ENCODE measurements at regions not wholly inside any gene's neighbourhood (a gene's known extent, or its start where the extent isn't known, plus 50 kb on each side); places are given as distances from the start of the nearest gene placed in this dataset.
A peak's percentile ranks its signal among the peaks of the same experiment; 100 is the strongest.

DNA sequence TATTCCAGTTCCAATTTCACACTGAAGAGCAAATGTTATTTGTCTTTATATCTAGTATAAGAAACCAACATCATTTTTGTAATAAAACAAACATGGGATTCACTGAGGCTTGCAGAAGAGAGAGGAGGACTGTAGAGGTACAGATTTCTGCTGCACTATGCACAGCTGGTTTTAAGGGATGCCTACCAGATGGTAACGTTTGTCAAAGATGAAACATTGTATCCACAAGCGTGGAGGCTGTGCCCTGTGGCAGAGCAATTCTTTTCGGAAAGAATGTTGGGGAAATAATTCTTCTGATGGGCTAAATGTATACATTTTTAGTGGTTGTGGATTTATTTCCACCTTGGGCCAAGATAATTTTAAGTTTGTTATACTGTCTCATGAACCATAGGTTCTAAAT is 272.4 kb downstream of the DUSP10 start:
- no peak for DNase-seq (ENCODE audit: low read depth in 2 of 2)

DNA sequence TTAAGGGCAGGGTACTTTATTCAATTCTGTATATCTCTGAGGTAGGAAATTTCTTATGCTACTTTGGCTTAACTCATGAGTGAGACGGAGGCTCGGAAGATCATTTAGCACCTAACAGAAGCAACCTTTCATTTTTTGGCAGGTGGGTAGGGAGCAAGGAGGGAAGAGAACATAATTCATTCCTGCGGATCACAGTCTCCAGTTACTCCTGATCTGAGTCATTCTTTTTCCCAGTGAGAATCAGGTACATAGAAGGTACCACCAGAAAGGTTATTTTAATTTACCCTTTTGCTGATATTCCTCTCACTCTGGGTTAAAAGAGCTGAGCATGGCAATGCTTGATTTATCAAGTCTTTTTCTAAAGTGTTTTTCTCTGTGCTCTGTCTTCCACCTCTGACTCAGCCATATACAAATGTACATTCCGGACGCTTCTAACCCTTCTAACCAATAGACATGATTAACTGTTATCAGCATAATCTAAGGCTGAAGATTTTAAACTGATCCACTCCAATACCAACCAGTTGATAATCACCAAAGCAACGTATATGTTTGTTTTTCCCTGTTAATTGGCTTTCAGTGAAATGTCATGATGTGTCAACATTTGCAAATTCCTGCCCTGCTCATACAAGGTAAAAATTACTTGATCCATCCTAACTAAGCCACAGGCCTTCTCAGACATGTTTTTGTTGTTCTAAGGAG is 271.7 kb downstream of the DUSP10 start:
- no peak for DNase-seq (ENCODE audit: low read depth in 2 of 2)

DNA sequence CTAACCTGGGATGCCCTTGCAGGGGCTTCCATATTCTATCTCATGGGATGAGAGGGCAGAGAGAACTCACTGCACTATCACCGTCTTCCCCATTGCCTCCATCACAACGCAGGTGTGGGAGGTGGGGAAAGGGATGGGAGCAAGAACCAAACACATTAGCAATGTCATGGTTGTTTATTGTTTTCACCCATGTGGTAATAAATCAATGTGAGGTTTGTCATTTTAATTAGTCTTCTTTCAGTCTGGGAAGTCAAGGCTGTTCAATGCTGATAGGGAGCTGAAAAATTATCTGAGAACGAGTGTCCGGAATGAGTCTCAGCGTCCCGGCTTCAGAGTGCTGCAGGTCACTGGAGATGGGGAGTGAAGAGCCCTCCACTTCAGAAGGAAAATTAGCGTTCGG is 268.5 kb downstream of the DUSP10 start:
- DNase-seq (ENCODE audit: low read depth in 2 of 2): no peak

DNA sequence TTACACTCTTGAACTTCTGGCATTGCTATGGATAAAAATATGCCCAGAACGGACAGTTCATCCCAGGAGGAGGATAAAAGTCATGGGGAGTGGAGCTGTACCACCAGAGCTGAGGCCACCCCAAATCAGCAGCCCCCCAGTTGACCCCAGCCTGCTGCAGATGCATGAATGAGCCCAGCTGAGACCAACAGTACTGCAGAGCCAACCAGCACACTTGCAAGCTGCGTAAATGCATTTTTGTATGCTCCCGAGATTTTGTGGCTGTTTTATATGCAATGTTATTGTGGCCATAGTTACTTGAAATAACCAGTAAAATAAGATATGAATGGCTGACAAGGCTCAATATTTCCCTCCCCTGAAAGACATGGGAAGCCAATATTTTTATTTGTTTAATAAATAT is 264.6 kb downstream of the DUSP10 start:
- DNase-seq (ENCODE audit: low read depth in 2 of 2): no peak

DNA sequence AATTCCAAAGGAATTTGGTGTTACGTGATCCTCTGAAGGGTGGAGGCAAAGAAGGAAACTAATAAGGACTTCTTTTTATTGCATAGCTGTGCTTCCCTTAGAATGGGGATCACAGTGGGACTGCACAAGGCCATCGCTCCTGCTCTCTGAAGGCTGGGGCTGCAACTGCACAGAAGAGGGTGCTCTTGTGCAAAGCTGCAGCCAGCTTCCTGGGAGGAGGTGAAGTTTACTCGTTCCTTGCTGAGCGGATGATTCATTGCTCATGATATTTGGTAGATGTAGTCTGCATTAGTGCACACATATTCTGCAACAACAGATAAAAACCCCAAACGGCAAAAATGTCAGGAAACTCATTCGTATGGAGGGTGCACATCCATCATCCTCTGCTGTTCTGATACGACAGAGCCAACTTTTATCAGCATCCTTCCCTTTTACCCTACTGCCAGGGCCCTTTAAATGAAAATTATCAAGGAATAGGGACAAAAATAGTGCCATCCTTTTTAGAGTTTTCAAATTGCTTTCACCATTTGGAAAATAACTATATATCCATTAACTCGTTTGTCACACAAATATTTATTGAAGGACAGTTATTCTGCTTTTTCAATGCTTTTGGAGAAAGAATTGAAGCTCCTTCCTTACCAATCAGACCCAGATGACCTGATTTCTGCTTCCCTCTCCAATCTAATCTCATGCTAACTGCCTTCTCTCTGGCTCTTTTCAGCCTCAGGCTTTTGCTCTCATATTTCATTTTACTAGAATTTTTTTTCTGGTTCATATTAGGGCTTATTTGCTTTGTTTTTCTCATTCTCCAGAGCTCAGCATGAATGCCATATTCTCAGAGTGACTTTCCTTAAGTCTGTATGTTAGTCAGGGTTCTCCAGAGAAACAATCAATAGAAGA is 263.6 kb downstream of the DUSP10 start:
- DNase-seq (ENCODE audit: low read depth in 2 of 2): peak; percentile 14 to 40

DNA sequence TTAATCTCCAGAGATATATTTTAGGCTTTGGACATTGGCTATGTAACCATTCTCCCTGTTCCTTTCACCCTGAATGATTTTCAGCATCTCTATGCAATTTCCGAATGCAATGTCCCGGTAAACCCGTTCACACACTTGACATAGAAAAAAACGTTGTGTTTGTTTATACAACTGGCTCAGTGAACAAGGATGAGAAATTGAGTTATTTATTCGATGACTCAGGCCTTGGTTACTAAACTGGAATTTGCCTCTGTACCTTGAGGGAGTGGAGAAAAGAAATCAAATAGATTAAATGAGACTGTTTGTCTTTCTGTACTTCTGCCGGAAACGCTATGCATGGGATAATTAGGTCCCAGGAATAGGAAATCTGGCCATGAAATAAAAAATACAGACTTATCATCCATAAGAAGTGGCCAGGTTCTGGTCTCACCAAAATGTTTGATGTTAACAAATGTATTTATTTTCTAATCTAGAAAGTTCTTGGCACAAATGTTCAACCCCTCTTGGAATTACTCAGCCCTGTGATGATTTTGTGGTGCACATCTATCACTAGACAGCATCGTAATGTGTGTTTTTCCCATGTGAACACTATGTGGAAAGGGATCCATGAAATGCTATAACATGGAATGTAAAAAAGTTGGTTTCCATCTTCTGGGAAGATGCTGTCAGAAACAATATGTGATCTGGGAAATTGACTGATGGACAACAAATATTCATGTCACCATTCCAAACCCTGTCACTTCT is 253.9 kb downstream of the DUSP10 start:
- no peak for DNase-seq (ENCODE audit: low read depth in 2 of 2)

DNA sequence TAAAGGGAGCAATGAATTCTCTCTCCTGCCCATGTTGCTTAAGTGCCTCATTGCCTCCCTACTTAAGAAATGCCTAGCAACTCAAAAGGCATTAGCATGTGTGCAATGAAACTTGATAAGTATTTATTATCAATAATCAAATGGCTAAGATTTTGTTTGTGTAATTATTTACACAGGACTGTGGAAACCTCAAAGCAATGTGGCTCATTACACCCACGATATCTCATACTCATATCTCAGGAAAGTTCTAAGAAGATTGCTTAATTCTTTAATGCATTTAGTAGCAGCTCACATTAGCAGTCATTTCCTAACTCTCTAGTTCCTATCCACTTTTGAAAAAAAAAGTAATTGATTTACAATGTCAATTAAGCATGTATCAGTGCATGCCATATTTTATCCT is 253.3 kb downstream of the DUSP10 start:
- DNase-seq (ENCODE audit: low read depth in 2 of 2): no peak

DNA sequence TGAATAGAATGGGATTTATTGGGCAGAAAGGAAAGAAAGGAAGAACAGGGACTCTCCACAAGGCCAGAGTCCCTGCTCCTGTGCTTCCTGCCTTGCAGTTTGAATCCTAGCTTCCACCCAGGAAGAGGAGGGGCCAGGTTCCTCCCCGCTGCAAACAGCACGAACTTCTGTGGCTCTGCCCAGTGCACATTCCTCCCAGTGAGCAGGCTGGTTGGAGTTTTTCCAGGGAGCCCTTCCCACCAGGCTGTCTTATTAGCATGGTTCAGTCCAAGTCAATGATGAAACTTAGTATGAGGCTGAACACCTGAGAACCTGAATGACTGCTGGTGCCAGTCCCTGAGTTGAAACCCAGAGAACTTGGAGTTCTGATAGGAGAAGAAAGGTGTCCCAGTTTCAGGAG is 247.2 kb downstream of the DUSP10 start:
- DNase-seq (ENCODE audit: low read depth in 2 of 2): no peak

DNA sequence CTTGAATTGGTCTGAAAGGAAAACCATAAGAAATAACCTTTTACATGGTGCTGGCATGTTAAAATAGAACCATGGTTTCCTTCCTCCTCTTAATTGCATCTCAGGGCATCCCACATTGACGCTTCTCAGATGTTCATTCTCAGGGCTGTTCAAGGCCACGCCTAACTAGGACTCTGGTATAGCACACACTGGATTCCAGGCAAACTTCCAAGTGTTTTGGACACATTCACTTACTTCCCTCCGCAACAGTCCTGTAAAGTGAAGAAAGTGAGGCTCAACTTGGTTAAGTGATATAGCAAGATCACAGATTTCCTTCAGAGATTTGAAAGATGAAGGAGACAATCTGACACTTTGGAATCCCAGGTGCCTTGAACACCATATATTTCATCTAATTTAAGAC is 244.8 kb downstream of the DUSP10 start:
- no peak for DNase-seq (ENCODE audit: low read depth in 2 of 2)

DNA sequence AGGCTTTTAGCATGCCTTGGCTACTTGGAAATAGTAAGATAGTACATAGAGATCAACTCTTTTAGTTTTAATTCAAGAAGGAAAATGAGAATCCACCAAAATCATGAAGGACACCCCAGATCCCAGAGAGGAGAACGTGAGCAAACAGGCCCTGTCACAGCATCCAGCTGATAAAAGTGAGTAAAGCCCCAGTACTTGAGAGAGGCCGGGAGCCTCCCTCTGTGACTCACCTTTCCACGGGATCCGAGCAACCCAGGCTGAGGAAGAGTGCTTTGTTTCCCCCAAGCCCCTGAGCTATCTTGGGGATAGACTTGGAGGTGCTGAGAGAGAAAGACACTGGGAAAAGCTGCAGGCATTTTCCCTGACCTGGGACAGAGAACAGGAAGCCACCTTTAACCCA is 238.6 kb downstream of the DUSP10 start:
- no peak for DNase-seq (ENCODE audit: low read depth in 2 of 2)

DNA sequence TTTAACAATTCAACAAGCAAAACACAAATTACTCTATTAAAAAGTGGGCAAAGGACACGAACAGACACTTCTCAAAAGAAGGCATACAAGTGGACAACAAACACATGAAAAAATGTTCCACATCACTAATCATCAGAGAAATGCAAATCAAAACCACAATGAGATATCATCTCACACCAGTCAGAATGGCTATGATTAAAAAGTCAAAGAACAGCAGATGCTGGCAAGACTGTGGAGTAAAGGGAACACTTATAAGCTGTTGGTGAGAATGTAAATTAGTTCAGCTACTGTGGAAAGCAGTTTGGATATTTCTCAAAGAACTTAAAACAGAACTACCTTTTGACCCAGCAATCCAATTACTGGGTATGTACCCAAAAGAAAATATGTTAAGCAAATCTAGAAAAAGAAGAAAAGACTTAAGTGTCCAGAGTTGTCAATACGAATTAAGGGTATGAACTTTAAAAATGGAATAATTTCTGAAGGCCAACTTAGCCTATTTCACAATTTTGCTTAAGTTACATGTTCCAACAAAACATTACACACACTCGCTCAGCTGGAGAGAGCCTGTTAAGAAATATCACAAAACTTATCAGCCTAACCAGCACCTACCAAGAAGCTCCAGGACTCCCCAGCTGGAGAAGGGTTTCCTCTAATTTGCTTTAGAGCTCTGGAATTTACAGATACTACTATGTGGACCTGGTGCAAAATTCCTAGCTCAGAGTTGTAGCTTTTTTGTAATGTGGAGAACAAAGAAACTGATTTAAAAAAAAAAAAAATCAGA is 232.1 kb downstream of the DUSP10 start:
- no peak for DNase-seq (ENCODE audit: low read depth in 2 of 2)

DNA sequence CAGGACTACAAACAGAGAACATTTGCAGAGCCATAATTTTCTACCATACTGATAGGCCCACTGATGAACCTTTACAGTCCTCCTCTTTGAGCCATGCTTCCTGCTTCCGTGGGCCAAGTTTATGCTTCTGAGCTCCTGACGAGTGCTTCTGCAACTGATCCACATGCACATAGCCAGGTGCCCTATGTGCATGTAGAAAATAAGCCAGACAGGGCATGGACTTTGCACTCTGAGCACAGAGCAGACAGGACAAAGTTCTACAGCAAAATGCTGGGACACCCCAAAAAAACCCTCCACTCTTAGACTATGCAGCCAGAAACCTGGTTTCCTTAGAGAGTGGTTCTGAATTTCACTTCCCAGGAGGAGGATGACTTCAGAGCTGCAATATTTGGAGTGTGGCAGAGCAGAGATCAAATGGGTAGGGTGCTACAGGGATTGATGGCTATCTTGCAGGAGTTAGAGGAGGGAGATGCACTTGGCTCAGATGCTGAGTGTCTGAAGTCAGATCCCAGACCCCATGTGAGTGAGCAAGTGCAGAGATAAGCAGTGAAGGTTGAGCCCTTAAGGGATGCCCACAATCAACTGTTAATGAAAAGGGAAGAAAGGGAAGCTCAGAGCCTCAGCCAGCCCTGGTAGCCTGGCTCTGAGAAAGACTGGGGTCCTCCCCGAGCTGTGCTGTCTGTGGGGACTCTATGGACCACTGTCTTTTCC is 230.9 kb downstream of the DUSP10 start:
- no peak for DNase-seq (ENCODE audit: low read depth in 2 of 2)

DNA sequence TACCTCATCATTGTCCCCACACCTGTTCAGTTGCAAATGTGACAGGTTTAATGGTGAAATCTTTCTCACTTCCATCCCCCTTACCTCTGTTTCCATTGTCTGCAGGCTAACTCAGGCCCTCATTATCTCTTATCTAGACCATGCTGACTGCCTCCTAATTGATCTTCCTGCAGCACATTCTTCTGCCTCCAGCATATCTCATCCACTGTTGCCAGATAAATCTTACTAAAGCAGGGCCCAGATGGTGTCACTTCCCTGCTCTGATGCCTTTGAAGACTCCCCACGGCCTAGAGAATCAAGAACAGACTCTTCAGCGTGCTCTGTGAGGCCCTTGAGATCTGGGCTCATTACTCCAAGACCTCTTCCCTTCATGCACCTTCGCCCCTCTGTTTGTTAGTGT is 230.1 kb downstream of the DUSP10 start:
- DNase-seq (ENCODE audit: low read depth in 2 of 2): no peak

DNA sequence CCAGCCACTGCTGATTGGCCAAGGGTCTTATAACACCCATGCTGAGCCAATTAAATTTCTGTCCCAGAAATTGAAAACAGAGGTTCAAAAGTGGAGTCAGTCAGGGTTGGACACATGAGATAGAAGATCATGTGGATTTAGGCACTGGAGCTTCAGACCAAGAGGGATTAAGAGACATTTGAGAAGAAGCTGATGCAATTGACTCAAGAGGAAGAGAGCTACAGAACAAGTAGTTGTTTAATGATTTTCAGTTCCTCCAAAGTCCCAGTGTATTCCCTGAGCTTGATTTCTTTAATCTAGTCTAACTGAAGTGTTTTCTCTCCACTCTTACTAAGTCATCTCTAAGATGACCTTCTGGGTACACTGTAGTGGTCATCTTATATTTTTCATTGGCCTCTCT is 227.1 kb downstream of the DUSP10 start:
- no peak for DNase-seq (ENCODE audit: low read depth in 2 of 2)

DNA sequence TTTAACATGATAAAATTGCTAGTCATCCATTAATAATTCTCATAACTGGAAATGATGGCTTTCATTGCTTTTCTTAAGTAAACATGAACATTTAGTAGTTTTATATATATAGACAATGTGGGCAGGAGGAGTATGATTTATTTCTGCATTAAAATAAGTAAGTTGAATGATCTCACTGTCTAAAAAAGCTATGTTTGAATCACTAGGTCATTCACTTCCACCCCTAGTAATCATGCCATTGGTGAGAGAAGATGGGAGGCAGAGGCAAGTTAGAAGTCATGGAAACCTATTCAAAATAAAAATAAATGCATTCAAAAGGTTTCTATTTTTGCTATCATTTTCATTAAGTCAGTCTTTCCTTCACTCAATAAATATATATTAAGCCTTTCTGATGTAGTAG is 226.4 kb downstream of the DUSP10 start:
- no peak for DNase-seq (ENCODE audit: low read depth in 2 of 2)

DNA sequence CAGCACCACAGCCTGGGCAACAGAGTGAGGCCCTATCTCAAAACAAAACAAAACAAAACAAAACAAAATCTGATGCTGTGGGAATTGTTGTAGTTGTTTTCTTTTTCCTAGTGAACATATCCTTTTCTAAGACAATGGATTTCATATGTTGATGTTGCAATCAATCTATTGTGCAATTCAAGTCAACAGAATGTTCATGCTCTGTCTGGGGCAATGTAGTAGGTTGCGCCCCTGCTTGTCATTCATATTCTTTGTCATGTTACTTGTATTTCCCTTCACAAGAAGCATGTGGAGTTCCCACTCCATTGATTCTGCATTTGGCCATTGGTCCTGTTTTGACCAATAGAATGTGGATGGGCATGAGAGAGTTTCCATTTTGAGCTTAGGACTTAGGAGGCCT is 223.9 kb downstream of the DUSP10 start:
- no peak for DNase-seq (ENCODE audit: low read depth in 2 of 2)

DNA sequence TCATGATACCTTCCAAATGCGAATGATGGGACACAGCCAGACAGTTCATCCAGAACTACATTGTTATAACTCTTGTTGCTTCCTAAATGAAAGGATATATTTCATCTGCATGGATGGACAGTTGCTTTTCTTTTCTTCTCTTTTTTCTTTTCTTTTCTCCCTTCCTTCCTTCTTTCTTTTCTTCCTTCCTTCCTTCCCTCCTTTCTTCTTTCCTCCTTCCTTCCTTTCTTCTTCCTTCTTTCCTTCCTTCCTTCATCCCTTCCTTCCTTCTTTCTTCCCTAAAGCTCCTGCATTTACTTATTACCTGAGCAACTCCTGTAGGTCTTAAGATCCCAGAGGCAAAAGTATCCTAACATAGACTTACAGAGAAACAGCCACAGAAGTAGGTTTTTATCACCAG is 221.6 kb downstream of the DUSP10 start:
- no peak for DNase-seq (ENCODE audit: low read depth in 2 of 2)

DNA sequence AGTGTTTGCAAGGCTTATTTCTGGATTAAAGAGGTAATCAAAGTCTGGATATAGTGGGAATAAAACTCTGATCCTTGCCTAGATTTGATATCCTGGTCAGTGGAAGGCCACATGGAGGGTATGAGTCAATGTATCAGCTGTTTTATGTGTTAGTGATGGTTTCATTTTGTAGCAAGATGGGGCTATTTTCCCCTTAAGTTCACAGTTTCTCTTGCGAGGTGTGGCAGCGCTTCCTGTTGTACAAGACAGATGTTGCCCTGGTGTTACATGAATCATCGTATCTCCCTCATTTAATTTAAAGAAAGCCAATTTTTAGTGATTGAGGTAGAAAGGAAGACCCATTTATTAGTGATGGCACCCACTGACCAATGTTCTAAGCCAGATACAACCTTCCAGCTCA is 220.2 kb downstream of the DUSP10 start:
- no peak for DNase-seq (ENCODE audit: low read depth in 2 of 2)

DNA sequence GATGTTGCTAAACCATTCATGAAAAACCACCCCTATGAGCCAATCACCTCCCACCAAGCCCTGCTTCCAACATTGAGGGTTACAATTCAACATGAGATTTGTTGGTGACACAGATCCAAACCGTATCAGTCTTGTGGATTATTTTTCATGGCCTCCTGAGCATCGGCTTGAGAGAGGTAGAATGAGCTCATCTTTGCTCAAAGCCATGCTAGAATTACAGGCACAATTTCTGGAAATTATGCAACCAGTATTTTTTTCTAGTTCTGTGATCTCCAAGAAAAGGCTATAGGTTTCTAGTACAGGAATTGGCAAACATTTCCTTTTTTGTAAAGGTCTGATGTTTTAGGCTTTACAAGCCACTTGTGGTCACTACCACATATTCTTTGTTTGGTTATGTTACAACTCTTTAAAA is 219.4 kb downstream of the DUSP10 start:
- DNase-seq (ENCODE audit: low read depth in 2 of 2): no peak

DNA sequence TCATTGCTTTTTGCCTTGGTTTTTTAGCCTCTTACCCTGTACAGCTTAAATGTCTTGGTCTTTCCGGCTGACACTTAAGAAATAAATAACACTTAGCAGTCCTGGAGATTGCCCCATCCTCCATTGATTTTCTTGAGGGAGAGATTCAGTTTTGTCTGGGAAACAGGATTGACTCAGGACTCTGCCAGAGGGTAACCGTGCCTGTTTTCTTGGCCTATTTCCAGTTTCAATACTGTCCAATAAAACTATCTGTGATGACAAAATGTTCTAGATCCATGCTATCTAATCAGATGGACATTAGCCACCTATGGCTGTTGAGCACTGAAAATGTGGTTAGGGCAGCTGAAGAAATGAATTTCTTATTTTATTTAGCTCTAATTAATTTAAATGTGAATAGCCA is 216.1 kb downstream of the DUSP10 start:
- no peak for DNase-seq (ENCODE audit: low read depth in 2 of 2)

DNA sequence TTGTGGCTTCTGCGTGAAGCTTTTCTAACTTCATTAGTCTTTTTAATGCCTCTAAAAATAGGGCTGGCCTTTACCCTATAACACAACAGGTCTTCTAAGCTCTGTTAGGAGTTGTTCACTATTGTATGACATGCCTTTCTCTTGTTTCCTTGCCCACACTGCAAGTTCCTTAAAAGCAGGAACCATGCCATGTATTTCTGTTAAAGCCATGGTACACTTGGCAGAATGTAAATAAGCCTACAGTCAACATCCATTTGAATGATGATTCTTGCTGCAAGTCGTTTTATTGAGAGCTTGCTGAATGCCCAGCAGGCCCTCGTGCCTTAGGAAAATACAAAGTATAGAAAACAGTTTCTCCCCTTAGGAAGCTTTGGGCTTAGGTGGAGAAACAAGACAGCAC is 214.6 kb downstream of the DUSP10 start:
- DNase-seq (ENCODE audit: low read depth in 2 of 2): no peak
